Endothelial cell of umbilical vein (primary cell): ENCODE measurements at regions not wholly inside any gene's neighbourhood (a gene's known extent, or its start where the extent isn't known, plus 50 kb on each side); places are given as distances from the start of the nearest gene placed in this dataset.

Experiments used
- BruUV-seq: library from RNA; stranded (reverse); fragments of 400-500 nt; replicated peaks from 2 replicates; lab custom pipeline; 2021; lab: Mats Ljungman, UMichigan
- CTCF ChIA-PET: fragments of 300-600, 350-600 bp; sonication (Branson Sonifier 250); formaldehyde crosslinking; loops from one replicate; lab custom pipeline; 2021; ENCODE audit warnings: antibody characterized with exemption, inconsistent platforms; lab: Charles Lee
- POLR2A ChIA-PET: fragments of 300-600, 350-600 bp; sonication (Branson Sonifier 250); formaldehyde crosslinking; loops from one replicate; lab custom pipeline; 2021; ENCODE audit warnings: antibody characterized with exemption, inconsistent platforms; lab: Charles Lee
- DNase-seq: peaks from one replicate; pipeline ENCODE4 v3.0.0-alpha.2; 2011; ENCODE audit warnings: low read depth, low spot score
- FAIRE-seq: peaks from 2 replicates; lab custom pipeline; 2011; peaks lifted over from hg19 to GRCh38; lab: Jason Lieb, UNC
- H2AFZ ChIP-seq: 2 replicates; pipeline ENCODE4 v1.6.0; 2012; ENCODE audit warnings: low read depth, low read length, control low read depth, inconsistent platforms
- H3K27ac ChIP-seq: 2 replicates; pipeline ENCODE4 v1.5.1; 2011; ENCODE audit warnings: low read depth, mild to moderate bottlenecking, control low read depth, low read length, moderate library complexity; ENCODE audit not compliant: insufficient read depth
- H3K27me3 ChIP-seq, 2 experiments: 2 replicates each; pipeline versions ENCODE4 v1.6.0 to v1.6.1; 2011; ENCODE audit warnings: low read length in 2 of 2, mixed read lengths in 1 of 2; ENCODE audit not compliant: control insufficient read depth in 2 of 2, insufficient read depth in 2 of 2
- H3K36me3 ChIP-seq, 2 experiments: 2 replicates in 1 of 2; 3 replicates in 1 of 2; pipeline ENCODE4 v1.5.1; 2011; ENCODE audit warnings: low read length in 2 of 2, mild to moderate bottlenecking in 1 of 2, moderate library complexity in 1 of 2; ENCODE audit not compliant: control insufficient read depth in 2 of 2, insufficient read depth in 2 of 2; ENCODE audit errors: extremely low read depth in 1 of 2
- H3K4me1 ChIP-seq: 3 replicates; pipeline ENCODE4 v1.5.1; 2011; ENCODE audit warnings: mild to moderate bottlenecking, low read length; ENCODE audit not compliant: control insufficient read depth, insufficient read depth; ENCODE audit errors: extremely low read depth
- H3K4me2 ChIP-seq: 2 replicates; pipeline ENCODE4 v1.6.1; 2011; ENCODE audit warnings: low read length, control low read depth, mixed read lengths; ENCODE audit not compliant: insufficient read depth
- H3K4me3 ChIP-seq, 3 experiments: fragments of 200-600 bp in 1 of 3; sonication (generic), shearing (Covaris generic) in 1 of 3; replicated peaks in 1 of 3; 2 replicates each; pipeline ENCODE4 v1.5.1; 2011 to 2016; ENCODE audit warnings: control low read depth in 3 of 3, low read length in 3 of 3, mild to moderate bottlenecking in 2 of 3, inconsistent platforms in 1 of 3, low read depth in 1 of 3, moderate library complexity in 1 of 3; ENCODE audit not compliant: insufficient read depth in 1 of 3
- H3K79me2 ChIP-seq: 2 replicates; pipeline ENCODE4 v1.6.0; 2012; ENCODE audit warnings: low read length, inconsistent platforms; ENCODE audit not compliant: control insufficient read depth, insufficient read depth
- H3K9ac ChIP-seq: replicated peaks from 2 replicates; pipeline ENCODE3; 2011; ENCODE audit warnings: low read length, control low read depth; ENCODE audit not compliant: insufficient read depth; ENCODE audit errors: extremely low read depth
- H3K9me1 ChIP-seq: replicated peaks from 3 replicates; pipeline ENCODE4 v1.6.0; 2011; ENCODE audit warnings: mild to moderate bottlenecking, low read length; ENCODE audit not compliant: control insufficient read depth, insufficient read depth; ENCODE audit errors: extremely low read depth
- H3K9me3 ChIP-seq: replicated peaks from 2 replicates; pipeline ENCODE4 v1.5.1; 2012; ENCODE audit warnings: low read length, inconsistent platforms; ENCODE audit not compliant: control insufficient read depth, insufficient read depth
- H4K20me1 ChIP-seq: replicated peaks from 2 replicates; pipeline ENCODE3; 2011; ENCODE audit warnings: mild to moderate bottlenecking, low read length; ENCODE audit not compliant: control insufficient read depth, insufficient read depth; ENCODE audit errors: extremely low read depth
- EZH2 ChIP-seq: IDR thresholded peaks from 2 replicates; pipeline ENCODE4 v1.6.1; 2012; ENCODE audit warnings: borderline replicate concordance, low read depth, mild to moderate bottlenecking, moderate library complexity, low read length, inconsistent platforms; ENCODE audit not compliant: severe bottlenecking
- FOS ChIP-seq: IDR thresholded peaks from 2 replicates; pipeline ENCODE4 v1.6.1; 2011; ENCODE audit warnings: mild to moderate bottlenecking, low read length, moderate library complexity, borderline replicate concordance; ENCODE audit not compliant: insufficient read depth
- GATA2 ChIP-seq: IDR thresholded peaks from 2 replicates; pipeline ENCODE4 v1.7.0; 2011; ENCODE audit warnings: low read depth, mild to moderate bottlenecking, moderate library complexity, mixed read lengths, low read length; ENCODE audit not compliant: insufficient read length, insufficient read depth
- JUN ChIP-seq: IDR thresholded peaks from 2 replicates; pipeline ENCODE4 v1.6.1; 2011; ENCODE audit warnings: borderline replicate concordance, low read depth; ENCODE audit not compliant: insufficient read length, insufficient read depth
- MAX ChIP-seq: IDR thresholded peaks from 2 replicates; pipeline ENCODE4 v1.6.1; 2011; ENCODE audit not compliant: insufficient read depth, insufficient read length
- MYC ChIP-seq: IDR thresholded peaks from one replicate; pipeline ENCODE4 v1.6.1; 2011; ENCODE audit warnings: mild to moderate bottlenecking, low read depth, low read length
- POLR2A ChIP-seq: IDR thresholded peaks from 2 replicates; pipeline ENCODE4 v1.6.1; 2012; ENCODE audit warnings: low read depth, mild to moderate bottlenecking, control low read depth, low read length
- POLR2AphosphoS5 ChIP-seq: IDR thresholded peaks from 2 replicates; pipeline ENCODE4 v1.6.1; 2012; ENCODE audit warnings: low read depth, mild to moderate bottlenecking, control low read depth, low read length, moderate library complexity; ENCODE audit not compliant: insufficient read depth
- dilution Hi-C: fragments of 300-500 bp; cut with MboI; formaldehyde crosslinking; loops from one replicate; pipeline ENCODE4 v1.15.0; 2019; ENCODE audit warnings: low sequenced_read_pairs; ENCODE audit not compliant: extremely low pct_ligation_motif_present
- intact Hi-C: fragments of 100-400 bp; cut with micrococcal nuclease; formaldehyde crosslinking; loops from one replicate; pipeline ENCODE4 v1.10.0; 2022
- TF ChIP-seq, protein P1 (sequence below), 2 donors: IDR thresholded peaks; 1 replicate in 1 of 2; 2 replicates in 1 of 2; pipeline ENCODE4 v1.5.1; 2011; ENCODE audit warnings: low read length in 2 of 2, mild to moderate bottlenecking in 2 of 2, moderate library complexity in 2 of 2, control low read depth in 1 of 2, inconsistent platforms in 1 of 2, low read depth in 1 of 2; ENCODE audit not compliant: insufficient read depth in 1 of 2; ENCODE audit errors: extremely low read depth in 1 of 2

DNA sequence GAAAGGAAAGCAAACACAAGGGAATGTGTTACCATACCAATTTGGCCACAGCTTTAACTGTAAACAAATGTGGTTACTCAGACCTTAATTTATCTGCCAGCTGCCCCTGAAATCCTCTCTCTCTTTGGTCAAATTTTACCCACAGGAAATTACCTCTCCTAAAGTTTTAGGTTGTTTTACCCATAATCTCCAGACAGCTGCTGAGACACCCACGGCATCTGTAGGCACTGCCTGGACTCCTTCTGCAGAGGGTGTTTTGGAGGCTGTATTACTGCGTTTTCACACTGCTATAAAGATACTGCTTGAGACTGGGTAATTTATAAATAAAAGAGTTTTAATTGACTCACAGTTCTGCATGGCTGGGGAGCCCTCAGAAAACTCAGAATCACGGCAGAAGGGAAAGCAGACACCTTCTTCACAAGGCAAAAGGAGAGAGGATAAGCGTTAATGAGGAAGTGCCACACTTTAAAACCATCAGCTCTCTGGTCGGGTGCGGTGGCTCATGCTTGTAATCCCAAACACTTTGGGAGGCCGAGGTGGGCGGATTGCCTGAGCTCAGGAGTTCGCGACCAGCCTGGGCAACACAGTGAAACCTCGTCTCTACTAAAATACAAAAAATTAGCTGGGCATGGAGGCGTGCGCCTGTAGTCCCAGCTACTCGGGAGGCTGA is 677.5 kb upstream of the FSHR start:
- H3K79me2 ChIP-seq = no peaks in the 10 kb centered on the region
- no peak for FAIRE-seq
- H3K9me1 ChIP-seq = no peaks in the 10 kb centered on the region
- CTCF ChIA-PET = no interaction called here
- no peak for DNase-seq
- no peaks in the 10 kb centered on the region for H3K4me1 ChIP-seq
- TF ChIP-seq MYC = no peak
- TF ChIP-seq FOS = no peak
- TF ChIP-seq JUN = no peak
- TF ChIP-seq POLR2AphosphoS5 = no peak
- TF ChIP-seq POLR2A = no peak
- TF ChIP-seq MAX = no peak
- TF ChIP-seq GATA2 = no peak
- TF ChIP-seq EZH2 = no peak
- TF ChIP-seq, protein P1, sequence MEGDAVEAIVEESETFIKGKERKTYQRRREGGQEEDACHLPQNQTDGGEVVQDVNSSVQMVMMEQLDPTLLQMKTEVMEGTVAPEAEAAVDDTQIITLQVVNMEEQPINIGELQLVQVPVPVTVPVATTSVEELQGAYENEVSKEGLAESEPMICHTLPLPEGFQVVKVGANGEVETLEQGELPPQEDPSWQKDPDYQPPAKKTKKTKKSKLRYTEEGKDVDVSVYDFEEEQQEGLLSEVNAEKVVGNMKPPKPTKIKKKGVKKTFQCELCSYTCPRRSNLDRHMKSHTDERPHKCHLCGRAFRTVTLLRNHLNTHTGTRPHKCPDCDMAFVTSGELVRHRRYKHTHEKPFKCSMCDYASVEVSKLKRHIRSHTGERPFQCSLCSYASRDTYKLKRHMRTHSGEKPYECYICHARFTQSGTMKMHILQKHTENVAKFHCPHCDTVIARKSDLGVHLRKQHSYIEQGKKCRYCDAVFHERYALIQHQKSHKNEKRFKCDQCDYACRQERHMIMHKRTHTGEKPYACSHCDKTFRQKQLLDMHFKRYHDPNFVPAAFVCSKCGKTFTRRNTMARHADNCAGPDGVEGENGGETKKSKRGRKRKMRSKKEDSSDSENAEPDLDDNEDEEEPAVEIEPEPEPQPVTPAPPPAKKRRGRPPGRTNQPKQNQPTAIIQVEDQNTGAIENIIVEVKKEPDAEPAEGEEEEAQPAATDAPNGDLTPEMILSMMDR (IDR thresholded peaks at IDR 0.05; ENCODE audit: extremely low read depth in 1 of 2, insufficient read depth in 1 of 2, low read depth in 1 of 2, low read length in 2 of 2) = no peak
- intact Hi-C loops (no loop called here), dilution Hi-C loops (no loop called here)
- no TSS peak for BruUV-seq
- no peak overlapping the region for H2AFZ ChIP-seq
- no peak overlapping the region for H3K9ac ChIP-seq
- no peak overlapping the region for H3K4me2 ChIP-seq
- H3K9me3 ChIP-seq = no peaks in the 10 kb centered on the region
- no peak overlapping the region for H3K27ac ChIP-seq
- no peaks in the 10 kb centered on the region for H3K36me3 ChIP-seq
- H4K20me1 ChIP-seq = no peaks in the 10 kb centered on the region
- POLR2A ChIA-PET = no interaction called here
- H3K27me3 ChIP-seq = no peaks in the 10 kb centered on the region
- H3K4me3 ChIP-seq = no peak overlapping the region
